Adrenal gland (tissue), 9 donors: ENCODE measurements at regions not wholly inside any gene's neighbourhood (a gene's known extent, or its start where the extent isn't known, plus 50 kb on each side); places are given as distances from the start of the nearest gene placed in this dataset.
A peak's percentile ranks its signal among the peaks of the same experiment; 100 is the strongest.

ENCODE experiments used
- DNase-seq, 7 donors: peaks; one replicate each; pipeline ENCODE4 v3.0.0-alpha.2; 2019 to 2020
- H3K27ac ChIP-seq, 5 donors: fragments of 200-600 bp; sonication (generic) in 4 of 5; 1 replicate in 3 of 5; 2 replicates in 2 of 5; pipeline versions ENCODE4 v1.5.1 to v1.8.0; 2016 to 2020; ENCODE audit warnings: mild to moderate bottlenecking in 1 of 5
- H3K27me3 ChIP-seq: fragments of 200-600 bp; 2 replicates; pipeline ENCODE4 v1.8.0; 2021
- H3K36me3 ChIP-seq, 2 donors: fragments of 200-600 bp; replicated peaks in 1 of 2; 1 replicate in 1 of 2; 2 replicates in 1 of 2; pipeline versions ENCODE4 v1.5.1 to v1.8.0; 2018 to 2022
- H3K4me1 ChIP-seq, 2 donors: fragments of 200-600 bp; replicated peaks in 1 of 2; 1 replicate in 1 of 2; 2 replicates in 1 of 2; pipeline versions ENCODE4 v1.5.1 to v1.8.0; 2018 to 2021
- H3K4me3 ChIP-seq, 4 donors: fragments of 200-600 bp; sonication (generic) in 3 of 4; one replicate each; pipeline ENCODE4 v1.5.1; 2016 to 2018
- H3K9me3 ChIP-seq, 3 donors: fragments of 200-600 bp; sonication (generic) in 1 of 3; replicated peaks in 1 of 3; 1 replicate in 2 of 3; 2 replicates in 1 of 3; pipeline versions ENCODE4 v1.5.1 to v1.8.0; 2016 to 2021
- POLR2A ChIP-seq, 2 donors: fragments of 450-650 bp; IDR thresholded peaks; one replicate each; pipeline ENCODE4 v1.6.1; 2017; ENCODE audit warnings: antibody characterized with exemption in 2 of 2, mild to moderate bottlenecking in 2 of 2, moderate library complexity in 1 of 2
- WGBS, 4 donors: extraction: QIAGEN DNeasy Blood & Tissue Kit in 2 of 4; methylation state at CpG; one replicate each; pipeline versions ENCODE4 v1.1.5 to v1.1.7; 2013 to 2017; 5-methylcytosine and 5-hydroxymethylcytosine counted together
- intact Hi-C, 2 donors: fragments of 100-400 bp; cut with DNase I; formaldehyde crosslinking; loops; one replicate each; pipeline versions ENCODE4 v1.14.1 to v1.15.0; 2022 to 2023
- TF ChIP-seq, protein P1 (sequence below), 6 experiments: fragments of 450-650 bp in 4 of 6; fragments of 200-600 bp in 2 of 6; sonication (generic) in 1 of 6; IDR thresholded peaks; 1 replicate in 5 of 6; 2 replicates in 1 of 6; pipeline versions ENCODE4 v1.5.1 to v1.8.0; 2016 to 2021; ENCODE audit warnings: antibody characterized with exemption in 6 of 6, mild to moderate bottlenecking in 2 of 6, moderate library complexity in 1 of 6
- donor health status: healthy with polysubstance abuse.
- donor health status: Bipolar disorder and iron deficiency.
- donor health status: DM: yes; HTN: yes; CAD: no.
- donor health status: DM: no; HTN: no; CAD: no.
- donor health status: DM: no; HTN: no; CAD: no.

DNA sequence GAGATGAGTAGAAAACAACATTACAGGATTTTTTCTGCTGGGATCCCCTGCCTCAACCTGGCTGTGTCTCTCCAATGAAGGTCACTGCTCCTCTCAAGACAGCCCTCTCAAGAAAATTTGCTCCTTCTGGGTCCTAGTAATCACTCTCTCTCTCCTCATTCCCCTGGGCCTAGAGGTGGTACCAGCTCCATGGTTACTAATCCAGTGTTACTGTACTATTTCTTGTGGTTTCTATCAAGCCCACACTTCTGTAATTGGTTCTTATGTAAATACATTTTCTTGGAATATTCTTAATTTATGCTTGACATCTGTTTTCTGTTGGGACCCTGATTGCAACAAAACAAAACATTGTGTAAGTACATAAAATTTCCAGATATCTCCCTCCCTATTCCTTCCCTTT is 123.8 kb upstream of the RORB start:
- no peak for DNase-seq
- Histone ChIP-seq H3K27me3 (no peaks in the 10 kb centered on the region), H3K27ac (no peak overlapping the region), H3K36me3 (no peaks in the 10 kb centered on the region), H3K4me1 (no peaks in the 10 kb centered on the region), H3K9me3 (no peaks in the 10 kb centered on the region), H3K4me3 (no peak overlapping the region)
- TF ChIP-seq, protein P1, sequence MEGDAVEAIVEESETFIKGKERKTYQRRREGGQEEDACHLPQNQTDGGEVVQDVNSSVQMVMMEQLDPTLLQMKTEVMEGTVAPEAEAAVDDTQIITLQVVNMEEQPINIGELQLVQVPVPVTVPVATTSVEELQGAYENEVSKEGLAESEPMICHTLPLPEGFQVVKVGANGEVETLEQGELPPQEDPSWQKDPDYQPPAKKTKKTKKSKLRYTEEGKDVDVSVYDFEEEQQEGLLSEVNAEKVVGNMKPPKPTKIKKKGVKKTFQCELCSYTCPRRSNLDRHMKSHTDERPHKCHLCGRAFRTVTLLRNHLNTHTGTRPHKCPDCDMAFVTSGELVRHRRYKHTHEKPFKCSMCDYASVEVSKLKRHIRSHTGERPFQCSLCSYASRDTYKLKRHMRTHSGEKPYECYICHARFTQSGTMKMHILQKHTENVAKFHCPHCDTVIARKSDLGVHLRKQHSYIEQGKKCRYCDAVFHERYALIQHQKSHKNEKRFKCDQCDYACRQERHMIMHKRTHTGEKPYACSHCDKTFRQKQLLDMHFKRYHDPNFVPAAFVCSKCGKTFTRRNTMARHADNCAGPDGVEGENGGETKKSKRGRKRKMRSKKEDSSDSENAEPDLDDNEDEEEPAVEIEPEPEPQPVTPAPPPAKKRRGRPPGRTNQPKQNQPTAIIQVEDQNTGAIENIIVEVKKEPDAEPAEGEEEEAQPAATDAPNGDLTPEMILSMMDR (IDR thresholded peaks at IDR 0.05), result no peak
- no peak for TF ChIP-seq POLR2A (IDR thresholded peaks at IDR 0.05)
- intact Hi-C loops, result no loop called here

DNA sequence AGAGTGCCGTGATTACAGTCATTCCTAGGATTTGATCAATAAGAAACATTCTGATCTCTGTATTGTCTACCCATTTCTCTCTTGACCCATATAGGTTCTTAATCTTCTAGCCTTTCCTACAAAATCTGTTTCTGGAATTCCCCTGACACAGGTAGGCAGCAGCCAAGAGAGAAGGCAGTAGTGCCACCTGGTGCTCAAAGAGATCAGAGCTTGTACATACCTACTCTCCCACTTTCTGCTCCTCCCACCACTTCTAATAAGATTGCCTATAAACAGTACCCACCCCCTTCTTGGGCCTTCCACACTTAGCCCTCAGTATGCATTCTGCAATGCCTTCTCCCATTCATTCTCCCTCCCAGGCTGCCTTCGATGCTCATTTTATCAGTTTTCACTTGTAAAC is 117.4 kb upstream of the RORB start:
- WGBS, 4 donors, result 45 to 62% (median 58%) methylated on average over 2 of the region's 2 CpGs
- Histone ChIP-seq H3K27me3 (no peaks in the 10 kb centered on the region), H3K9me3 (no peaks in the 10 kb centered on the region), H3K36me3 (no peaks in the 10 kb centered on the region), H3K4me3 (no peak overlapping the region), H3K27ac (no peak overlapping the region), H3K4me1 (no peaks in the 10 kb centered on the region)
- TF ChIP-seq, protein P1 (IDR thresholded peaks at IDR 0.05), result peak in 3 of 6 experiments; percentile 7 to 26 (median 8)
- TF ChIP-seq POLR2A (IDR thresholded peaks at IDR 0.05), result no peak
- intact Hi-C loops, result no loop called here
- DNase-seq, result peak in 6 of 7 donors; percentile 11 to 57 (median 21)

DNA sequence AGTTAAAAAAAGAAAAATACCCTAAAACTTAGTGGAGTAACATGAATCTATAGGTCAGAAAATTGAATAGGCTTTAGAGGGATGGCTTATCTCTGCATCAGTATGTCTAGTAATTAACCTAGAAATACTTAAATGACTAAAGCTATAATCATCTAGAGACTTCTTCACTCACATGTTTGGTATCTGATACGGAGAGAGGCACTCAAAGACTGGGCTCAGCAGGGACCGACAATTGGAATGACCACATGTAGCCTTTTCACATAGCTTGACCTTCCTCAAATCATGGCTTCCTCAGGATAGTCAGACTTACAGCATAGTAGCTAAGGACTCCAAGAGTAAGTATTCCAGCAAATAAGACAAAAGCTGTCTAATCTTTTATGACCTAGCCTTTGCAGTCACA is 105.3 kb upstream of the RORB start:
- 55 to 95% (median 92%) methylated on average over 2 of the region's 2 CpGs for WGBS, 4 donors
- no peak for DNase-seq
- Histone ChIP-seq H3K27ac (no peak overlapping the region), H3K4me1 (no peaks in the 10 kb centered on the region), H3K27me3 (no peaks in the 10 kb centered on the region), H3K4me3 (no peak overlapping the region), H3K36me3 (no peaks in the 10 kb centered on the region), H3K9me3 (peaks cover 0 to 7% (median 0%) of the 10 kb centered on the region in 3 donors)
- TF ChIP-seq, protein P1 (IDR thresholded peaks at IDR 0.05), result no peak
- no peak for TF ChIP-seq POLR2A (IDR thresholded peaks at IDR 0.05)
- intact Hi-C loops, result no loop called here

DNA sequence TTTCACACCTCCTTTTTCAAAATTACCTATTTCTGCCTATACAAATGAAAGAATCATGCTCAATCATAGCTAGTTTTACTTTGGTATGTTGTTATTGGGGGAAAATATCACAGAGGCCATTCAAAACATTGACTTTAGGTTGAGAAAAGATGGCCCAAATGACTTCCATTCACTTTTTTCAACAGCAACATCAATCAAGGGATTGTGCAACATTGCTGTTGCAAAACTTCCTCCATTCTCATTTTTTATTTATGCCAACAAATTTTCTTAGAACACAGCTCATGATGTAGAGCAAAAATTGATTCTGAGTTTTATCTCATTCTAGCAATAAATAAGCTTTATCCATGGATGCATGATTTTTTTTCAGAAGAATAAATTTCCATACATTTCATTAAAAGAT is 93.6 kb upstream of the RORB start:
- no peaks in the 10 kb centered on the region for H3K9me3 ChIP-seq
- no peak for DNase-seq
- no peak overlapping the region for H3K27ac ChIP-seq
- H3K4me3 ChIP-seq, result no peak overlapping the region
- intact Hi-C loops, result no loop called here
- H3K36me3 ChIP-seq, result no peaks in the 10 kb centered on the region
- H3K4me1 ChIP-seq, result no peaks in the 10 kb centered on the region
- TF ChIP-seq POLR2A (IDR thresholded peaks at IDR 0.05), result no peak
- TF ChIP-seq, protein P1 (IDR thresholded peaks at IDR 0.05), result no peak
- H3K27me3 ChIP-seq, result no peaks in the 10 kb centered on the region
